ENCODE measurements at regions not wholly inside any gene's neighbourhood (a gene's known extent, or its start where the extent isn't known, plus 50 kb on each side); places are given as distances from the start of the nearest gene placed in this dataset.

- Histone ChIP-seq H3K27me3 (ENCODE audit: control insufficient read depth, insufficient read depth, low read length) (no peaks in the 10 kb centered on the region), H3K36me3 (ENCODE audit: control insufficient read depth, insufficient read depth, low read length) (no peaks in the 10 kb centered on the region), H3K27ac (ENCODE audit: low read depth, low read length) (no peak overlapping the region), H3K9ac (ENCODE audit: low read depth, low read length) (no peak overlapping the region), H3K9me3 (ENCODE audit: control insufficient read depth, insufficient read depth, low read length) (peaks cover 3% of the 10 kb centered on the region; the same call in 1 of the 2 replicates), H3K4me1 (ENCODE audit: control insufficient read depth, insufficient read depth, low read length) (no peaks in the 10 kb centered on the region), H3K4me3 (ENCODE audit: low read depth, low read length) (no peak overlapping the region)
Measured at GRCh38 chr9:89892920-89893319, 288.1 kb downstream of the GADD45G start.

- Histone ChIP-seq H3K9me3 (ENCODE audit: control insufficient read depth, insufficient read depth, low read length) (peaks cover 3% of the 10 kb centered on the region; the same call in 1 of the 2 replicates), H3K27me3 (ENCODE audit: control insufficient read depth, insufficient read depth, low read length) (no peaks in the 10 kb centered on the region), H3K4me3 (ENCODE audit: low read depth, low read length) (no peak overlapping the region), H3K36me3 (ENCODE audit: control insufficient read depth, insufficient read depth, low read length) (no peaks in the 10 kb centered on the region), H3K27ac (ENCODE audit: low read depth, low read length) (no peak overlapping the region), H3K9ac (ENCODE audit: low read depth, low read length) (no peak overlapping the region), H3K4me1 (ENCODE audit: control insufficient read depth, insufficient read depth, low read length) (no peaks in the 10 kb centered on the region)
Measured at GRCh38 chr9:89893886-89894285, 289.1 kb downstream of the GADD45G start.

- Histone ChIP-seq H3K9me3 (ENCODE audit: control insufficient read depth, insufficient read depth, low read length) (no peaks in the 10 kb centered on the region), H3K36me3 (ENCODE audit: control insufficient read depth, insufficient read depth, low read length) (no peaks in the 10 kb centered on the region), H3K9ac (ENCODE audit: low read depth, low read length) (no peak overlapping the region), H3K4me1 (ENCODE audit: control insufficient read depth, insufficient read depth, low read length) (0 out of 2 replicates have a peak, but pooled peaks cover 3% of the 10 kb centered on the region), H3K27ac (ENCODE audit: low read depth, low read length) (no peak overlapping the region), H3K4me3 (ENCODE audit: low read depth, low read length) (no peak overlapping the region), H3K27me3 (ENCODE audit: control insufficient read depth, insufficient read depth, low read length) (no peaks in the 10 kb centered on the region)
Measured at GRCh38 chr9:89896806-89897340, 292.1 kb downstream of the GADD45G start.

- Histone ChIP-seq H3K4me1 (ENCODE audit: control insufficient read depth, insufficient read depth, low read length) (0 out of 2 replicates have a peak, but pooled peaks cover 3% of the 10 kb centered on the region), H3K36me3 (ENCODE audit: control insufficient read depth, insufficient read depth, low read length) (no peaks in the 10 kb centered on the region), H3K4me3 (ENCODE audit: low read depth, low read length) (no peak overlapping the region), H3K27me3 (ENCODE audit: control insufficient read depth, insufficient read depth, low read length) (no peaks in the 10 kb centered on the region), H3K27ac (ENCODE audit: low read depth, low read length) (no peak overlapping the region), H3K9ac (ENCODE audit: low read depth, low read length) (no peak overlapping the region), H3K9me3 (ENCODE audit: control insufficient read depth, insufficient read depth, low read length) (no peaks in the 10 kb centered on the region)
Measured at GRCh38 chr9:89899573-89899972, 294.8 kb downstream of the GADD45G start.

GRCh38 chr9:89901920-89902319 is 297.1 kb downstream of the GADD45G start:
- Histone ChIP-seq H3K9me3 (ENCODE audit: control insufficient read depth, insufficient read depth, low read length) (no peaks in the 10 kb centered on the region), H3K36me3 (ENCODE audit: control insufficient read depth, insufficient read depth, low read length) (no peaks in the 10 kb centered on the region), H3K9ac (ENCODE audit: low read depth, low read length) (no peak overlapping the region)

GRCh38 chr9:89902450-89903140 is 297.8 kb downstream of the GADD45G start:
- H3K4me3 ChIP-seq (ENCODE audit: low read depth, low read length): no peak overlapping the region
- no peaks in the 10 kb centered on the region for H3K27me3 ChIP-seq (ENCODE audit: control insufficient read depth, insufficient read depth, low read length)
- no peak overlapping the region for H3K9ac ChIP-seq (ENCODE audit: low read depth, low read length)
- H3K9me3 ChIP-seq (ENCODE audit: control insufficient read depth, insufficient read depth, low read length): no peaks in the 10 kb centered on the region
- H3K27ac ChIP-seq (ENCODE audit: low read depth, low read length): no peak overlapping the region
- H3K4me1 ChIP-seq (ENCODE audit: control insufficient read depth, insufficient read depth, low read length): 0 out of 2 replicates have a peak, but pooled peaks cover 3% of the 10 kb centered on the region
- H3K36me3 ChIP-seq (ENCODE audit: control insufficient read depth, insufficient read depth, low read length): no peaks in the 10 kb centered on the region

More at GRCh38 chr9:89901920-89902319, 297.1 kb downstream of the GADD45G start:
- Histone ChIP-seq H3K27ac (ENCODE audit: low read depth, low read length) (no peak overlapping the region), H3K4me3 (ENCODE audit: low read depth, low read length) (no peak overlapping the region), H3K27me3 (ENCODE audit: control insufficient read depth, insufficient read depth, low read length) (no peaks in the 10 kb centered on the region), H3K4me1 (ENCODE audit: control insufficient read depth, insufficient read depth, low read length) (0 out of 2 replicates have a peak, but pooled peaks cover 3% of the 10 kb centered on the region)

- Histone ChIP-seq H3K9ac (ENCODE audit: low read depth, low read length) (no peak overlapping the region), H3K4me3 (ENCODE audit: low read depth, low read length) (no peak overlapping the region), H3K27me3 (ENCODE audit: control insufficient read depth, insufficient read depth, low read length) (no peaks in the 10 kb centered on the region), H3K9me3 (ENCODE audit: control insufficient read depth, insufficient read depth, low read length) (no peaks in the 10 kb centered on the region), H3K27ac (ENCODE audit: low read depth, low read length) (no peak overlapping the region), H3K36me3 (ENCODE audit: control insufficient read depth, insufficient read depth, low read length) (no peaks in the 10 kb centered on the region), H3K4me1 (ENCODE audit: control insufficient read depth, insufficient read depth, low read length) (0 out of 2 replicates have a peak, but pooled peaks cover 3% of the 10 kb centered on the region)
Measured at GRCh38 chr9:89903141-89903475, 298.3 kb downstream of the GADD45G start.

- no peak overlapping the region for H3K9ac ChIP-seq (ENCODE audit: low read depth, low read length)
- H3K9me3 ChIP-seq (ENCODE audit: control insufficient read depth, insufficient read depth, low read length): no peaks in the 10 kb centered on the region
- H3K4me1 ChIP-seq (ENCODE audit: control insufficient read depth, insufficient read depth, low read length): no peaks in the 10 kb centered on the region
- no peaks in the 10 kb centered on the region for H3K36me3 ChIP-seq (ENCODE audit: control insufficient read depth, insufficient read depth, low read length)
- no peak overlapping the region for H3K4me3 ChIP-seq (ENCODE audit: low read depth, low read length)
- H3K27ac ChIP-seq (ENCODE audit: low read depth, low read length): no peak overlapping the region
- H3K27me3 ChIP-seq (ENCODE audit: control insufficient read depth, insufficient read depth, low read length): no peaks in the 10 kb centered on the region
Measured at GRCh38 chr9:89905606-89906338, 301.0 kb downstream of the GADD45G start.

- Histone ChIP-seq H3K9me3 (ENCODE audit: control insufficient read depth, insufficient read depth, low read length) (no peaks in the 10 kb centered on the region), H3K27me3 (ENCODE audit: control insufficient read depth, insufficient read depth, low read length) (no peaks in the 10 kb centered on the region), H3K4me1 (ENCODE audit: control insufficient read depth, insufficient read depth, low read length) (peaks cover 6% of the 10 kb centered on the region; the same call in 1 of the 2 replicates), H3K27ac (ENCODE audit: low read depth, low read length) (no peak overlapping the region), H3K4me3 (ENCODE audit: low read depth, low read length) (no peak overlapping the region), H3K36me3 (ENCODE audit: control insufficient read depth, insufficient read depth, low read length) (no peaks in the 10 kb centered on the region), H3K9ac (ENCODE audit: low read depth, low read length) (no peak overlapping the region)
Measured at GRCh38 chr9:89911721-89912604, 307.2 kb downstream of the GADD45G start.

- Histone ChIP-seq H3K9me3 (ENCODE audit: control insufficient read depth, insufficient read depth, low read length) (no peaks in the 10 kb centered on the region), H3K4me1 (ENCODE audit: control insufficient read depth, insufficient read depth, low read length) (peaks cover 6% of the 10 kb centered on the region; the same call in 1 of the 2 replicates), H3K9ac (ENCODE audit: low read depth, low read length) (no peak overlapping the region), H3K27ac (ENCODE audit: low read depth, low read length) (no peak overlapping the region), H3K4me3 (ENCODE audit: low read depth, low read length) (no peak overlapping the region), H3K27me3 (ENCODE audit: control insufficient read depth, insufficient read depth, low read length) (no peaks in the 10 kb centered on the region), H3K36me3 (ENCODE audit: control insufficient read depth, insufficient read depth, low read length) (no peaks in the 10 kb centered on the region)
Measured at GRCh38 chr9:89912605-89912953, 307.8 kb downstream of the GADD45G start.
